PC-9 (cell line): ENCODE measurements at regions not wholly inside any gene's neighbourhood (a gene's known extent, or its start where the extent isn't known, plus 50 kb on each side); places are given as distances from the start of the nearest gene placed in this dataset.

Experiments
- BruUV-seq: library from RNA; stranded (reverse); fragments of 400-500 nt; replicated peaks from 2 replicates; lab custom pipeline; 2021; lab: Mats Ljungman, UMichigan
- CTCF ChIA-PET: fragments of 300-600 bp; sonication (Branson Sonifier 250); formaldehyde crosslinking; loops from one replicate; lab custom pipeline; 2022; ENCODE audit warnings: antibody characterized with exemption; lab: Charles Lee
- POLR2A ChIA-PET: fragments of 300-600 bp; sonication (Branson Sonifier 250); formaldehyde crosslinking; loops from one replicate; lab custom pipeline; 2022; ENCODE audit warnings: antibody characterized with exemption; ENCODE audit not compliant: unreplicated experiment; lab: Charles Lee
- DNase-seq, 2 experiments: peaks; one replicate each; pipeline versions ENCODE4 v3.0.0 to v3.0.0-alpha.2; 2015 to 2022; ENCODE audit warnings: mixed read lengths in 1 of 2
- H2AFZ ChIP-seq: fragments of 200-600 bp; sonication (generic); 2 replicates; pipeline ENCODE4 v1.8.1; 2017; ENCODE audit warnings: antibody characterized with exemption
- H3F3A ChIP-seq: fragments of 200-600 bp; sonication (generic); 2 replicates; pipeline ENCODE4 v1.8.1; 2017; ENCODE audit warnings: antibody characterized with exemption, mild to moderate bottlenecking, low read depth; ENCODE audit not compliant: insufficient read depth
- H3K27ac ChIP-seq: fragments of 200-600 bp; sonication (generic); 2 replicates; pipeline ENCODE4 v1.6.1; 2016; ENCODE audit warnings: mixed run types
- H3K27me3 ChIP-seq: fragments of 200-600 bp; sonication (generic); 2 replicates; pipeline ENCODE4 v1.6.1; 2016; ENCODE audit warnings: low read depth, mixed run types; ENCODE audit not compliant: insufficient read depth
- H3K36me3 ChIP-seq: fragments of 200-600 bp; sonication (generic); 2 replicates; pipeline ENCODE4 v1.6.1; 2016; ENCODE audit warnings: low read depth, mixed run types
- H3K4me1 ChIP-seq: fragments of 200-600 bp; sonication (generic); replicated peaks from 2 replicates; pipeline ENCODE4 v1.6.1; 2016; ENCODE audit warnings: mixed run types; ENCODE audit not compliant: insufficient read depth
- H3K4me2 ChIP-seq: fragments of 200-600 bp; sonication (generic); 2 replicates; pipeline ENCODE4 v1.6.1; 2017; ENCODE audit warnings: mixed run types
- H3K4me3 ChIP-seq: fragments of 200-600 bp; sonication (generic); 2 replicates; pipeline ENCODE4 v1.6.1; 2016; ENCODE audit warnings: mixed run types
- H3K79me2 ChIP-seq: fragments of 200-600 bp; sonication (generic); 2 replicates; pipeline ENCODE4 v1.6.1; 2017; ENCODE audit warnings: low read depth, mixed run types
- H3K9me2 ChIP-seq: fragments of 200-600 bp; sonication (generic); 2 replicates; pipeline ENCODE4 v1.8.1; 2017; ENCODE audit warnings: mild to moderate bottlenecking; ENCODE audit not compliant: insufficient read depth
- H3K9me3 ChIP-seq: fragments of 200-600 bp; sonication (generic); 2 replicates; pipeline ENCODE4 v1.8.1; 2016; ENCODE audit warnings: low read depth; ENCODE audit not compliant: insufficient read depth
- H4K20me1 ChIP-seq: fragments of 200-600 bp; sonication (generic); 2 replicates; pipeline ENCODE4 v1.8.1; 2017; ENCODE audit not compliant: insufficient read depth
- CTCF ChIP-seq: fragments of 200-600 bp; sonication (generic); conservative IDR thresholded peaks from 2 replicates; pipeline ENCODE4 v1.6.1; 2017; ENCODE audit warnings: mixed run types, antibody characterized with exemption, mild to moderate bottlenecking, moderate library complexity
- EZH2 ChIP-seq: fragments of 200-600 bp; sonication (generic); IDR thresholded peaks from 2 replicates; pipeline ENCODE4 v1.8.0; 2017; ENCODE audit warnings: antibody characterized with exemption, low read depth
- intact Hi-C: fragments of 100-400 bp; cut with micrococcal nuclease; formaldehyde crosslinking; loops from one replicate; pipeline ENCODE4 v1.10.0; 2022; ENCODE audit not compliant: unreplicated experiment

DNA sequence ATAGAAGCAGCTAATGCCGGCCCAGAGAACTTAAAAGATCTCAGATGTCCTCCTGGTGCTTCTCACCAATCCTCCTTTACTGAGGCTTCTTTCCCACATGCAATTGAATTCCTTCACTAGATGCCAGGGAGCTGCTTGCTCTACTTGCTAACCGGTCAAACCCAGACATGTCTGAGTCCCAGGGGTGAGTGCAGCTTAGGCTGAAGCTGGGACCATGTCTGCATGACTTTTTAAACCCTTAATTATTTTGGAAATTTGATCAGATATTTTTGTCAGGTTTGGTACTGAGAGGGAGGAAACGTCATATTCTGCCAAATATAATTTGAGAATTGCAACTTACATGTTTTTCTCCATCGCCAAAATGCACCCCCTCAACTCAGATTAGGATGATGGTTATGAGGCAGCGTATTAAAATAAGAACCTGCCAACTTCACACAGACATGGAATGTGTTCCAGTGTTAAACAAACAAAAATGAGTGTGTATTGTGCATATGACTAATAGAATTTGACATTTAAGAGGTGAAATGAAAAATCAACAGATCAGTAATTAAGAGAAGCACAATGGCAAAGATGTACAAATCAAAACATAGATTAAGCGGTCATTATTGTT lies 529.5 kb downstream of the ETS1 start:
- POLR2A ChIA-PET, result no interaction called here
- BruUV-seq, result no TSS peak
- Histone ChIP-seq H4K20me1 (no peaks in the 10 kb centered on the region), H3K27ac (no peak overlapping the region), H3K9me2 (no peaks in the 10 kb centered on the region), H3K4me1 (no peaks in the 10 kb centered on the region; the same call in 1 of the 2 replicates), H3K79me2 (no peaks in the 10 kb centered on the region), H2AFZ (no peak overlapping the region), H3K9me3 (0 out of 2 replicates have a peak, but pooled peaks cover 3% of the 10 kb centered on the region), H3K4me3 (no peak overlapping the region), H3K27me3 (no peaks in the 10 kb centered on the region), H3K4me2 (no peak overlapping the region), H3F3A (no peaks in the 10 kb centered on the region), H3K36me3 (no peaks in the 10 kb centered on the region)
- no peak for DNase-seq
- TF ChIP-seq EZH2 (no peak), CTCF (no peak)
- CTCF ChIA-PET, result no interaction called here
- intact Hi-C loops, result no loop called here

GRCh38 chr11:128055576-128056217 lies 531.7 kb downstream of the ETS1 start:
- Histone ChIP-seq H3K36me3 (no peaks in the 10 kb centered on the region), H4K20me1 (no peaks in the 10 kb centered on the region), H3K4me3 (no peak overlapping the region), H3K79me2 (no peaks in the 10 kb centered on the region), H2AFZ (no peak overlapping the region; the same call in 1 of the 2 replicates), H3K9me2 (peaks cover 3% of the 10 kb centered on the region; the same call in 1 of the 2 replicates), H3K27ac (no peak overlapping the region), H3K27me3 (no peaks in the 10 kb centered on the region), H3F3A (no peaks in the 10 kb centered on the region), H3K9me3 (0 out of 2 replicates have a peak, but pooled peaks cover 3% of the 10 kb centered on the region), H3K4me2 (no peak overlapping the region), H3K4me1 (no peaks in the 10 kb centered on the region; the same call in 1 of the 2 replicates)
- ChIA-PET POLR2A (no interaction called here), CTCF (no interaction called here)
- no peak for TF ChIP-seq EZH2
- no peak for TF ChIP-seq CTCF
- no peak for DNase-seq
- intact Hi-C loops, result no loop called here
- no TSS peak for BruUV-seq

DNA sequence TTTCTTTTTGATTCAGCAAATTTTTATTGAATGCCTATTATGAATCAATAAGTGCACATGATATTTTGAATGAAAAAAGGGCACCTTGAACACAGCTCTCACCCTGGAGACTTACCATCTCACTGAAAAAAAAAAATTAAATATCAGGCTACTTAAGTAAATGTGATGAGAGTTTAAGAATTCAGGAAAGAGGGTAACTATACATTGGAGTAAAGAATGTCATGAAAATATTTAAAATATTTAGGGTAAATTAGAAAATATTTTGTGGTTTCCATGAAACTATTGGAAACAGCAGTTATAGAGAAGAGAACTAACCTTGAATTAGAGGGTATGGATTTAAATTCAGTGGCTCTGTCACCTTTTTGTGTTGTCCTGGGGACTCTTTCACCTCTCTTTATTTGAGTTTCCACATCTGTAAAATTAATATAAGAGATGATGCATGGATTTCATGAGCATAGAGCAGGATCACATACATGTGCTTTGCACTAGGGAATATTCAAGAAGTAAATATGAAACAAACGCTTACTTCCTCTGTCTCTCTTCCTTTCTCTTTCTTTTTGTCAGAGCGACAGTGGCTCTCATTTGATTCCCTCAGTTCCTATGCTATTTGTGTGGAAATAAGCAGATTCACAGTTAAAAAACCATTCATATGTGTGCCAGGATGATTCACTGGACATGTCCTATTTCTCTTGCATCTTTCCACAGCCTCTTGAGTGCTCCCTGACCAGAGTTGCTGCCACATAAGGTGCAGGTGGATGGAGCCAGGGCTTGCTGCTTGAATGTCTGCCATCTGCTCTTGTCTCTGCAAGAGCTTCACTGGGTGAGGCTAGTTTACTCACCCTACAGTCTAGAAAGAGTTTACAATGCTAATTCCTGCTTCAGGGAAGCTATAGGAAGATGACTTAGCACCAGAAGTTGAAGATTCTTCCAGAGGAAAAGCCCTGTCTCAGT lies 533.1 kb downstream of the ETS1 start:
- Histone ChIP-seq H3K9me3 (0 out of 2 replicates have a peak, but pooled peaks cover 3% of the 10 kb centered on the region), H3K27me3 (no peaks in the 10 kb centered on the region), H3K9me2 (peaks cover 3% of the 10 kb centered on the region; the same call in 1 of the 2 replicates), H3K79me2 (no peaks in the 10 kb centered on the region), H3K4me3 (no peak overlapping the region), H2AFZ (no peak overlapping the region), H3K36me3 (no peaks in the 10 kb centered on the region), H4K20me1 (no peaks in the 10 kb centered on the region), H3K27ac (no peak overlapping the region), H3K4me1 (no peaks in the 10 kb centered on the region; the same call in 1 of the 2 replicates), H3F3A (no peaks in the 10 kb centered on the region), H3K4me2 (no peak overlapping the region)
- TF ChIP-seq EZH2, result no peak
- TF ChIP-seq CTCF, result no peak
- no peak for DNase-seq
- no TSS peak for BruUV-seq
- ChIA-PET POLR2A (no interaction called here), CTCF (no interaction called here)
- intact Hi-C loops, result loop anchor here (5.0 kb wide), 1 partner anchor 43 kb away; no protein-coding TSS in a partner anchor
